HG02885 (cell line): ENCODE measurements at regions not wholly inside any gene's neighbourhood (a gene's known extent, or its start where the extent isn't known, plus 50 kb on each side); places are given as distances from the start of the nearest gene placed in this dataset.

Source experiments
- ATAC-seq: cut with Tn5 transposase; IDR thresholded peaks from one replicate; pipeline ENCODE4 v1.9.1; 2021; ENCODE audit warnings: mild to moderate bottlenecking; ENCODE audit not compliant: unreplicated experiment, poor library complexity

DNA sequence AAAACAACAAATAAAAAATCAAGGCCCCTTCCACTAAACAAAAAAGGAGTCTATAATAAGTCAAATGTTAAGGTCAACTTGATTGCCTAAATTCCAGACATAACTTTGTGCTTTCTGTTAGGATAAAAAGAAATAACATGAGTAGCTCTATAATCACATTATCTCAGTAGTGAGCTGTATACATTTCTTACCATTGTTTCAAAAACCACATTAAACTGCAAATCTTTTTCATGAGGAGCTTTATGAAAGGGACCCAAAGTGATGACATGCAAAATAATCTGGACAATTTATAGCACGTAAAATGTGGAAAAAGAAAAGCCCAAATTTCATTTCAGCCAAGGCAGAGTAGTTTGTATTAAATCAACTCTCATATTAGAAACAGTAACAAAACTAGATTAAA, 269.2 kb downstream of the KLF12 start:
- no peak for ATAC-seq

DNA sequence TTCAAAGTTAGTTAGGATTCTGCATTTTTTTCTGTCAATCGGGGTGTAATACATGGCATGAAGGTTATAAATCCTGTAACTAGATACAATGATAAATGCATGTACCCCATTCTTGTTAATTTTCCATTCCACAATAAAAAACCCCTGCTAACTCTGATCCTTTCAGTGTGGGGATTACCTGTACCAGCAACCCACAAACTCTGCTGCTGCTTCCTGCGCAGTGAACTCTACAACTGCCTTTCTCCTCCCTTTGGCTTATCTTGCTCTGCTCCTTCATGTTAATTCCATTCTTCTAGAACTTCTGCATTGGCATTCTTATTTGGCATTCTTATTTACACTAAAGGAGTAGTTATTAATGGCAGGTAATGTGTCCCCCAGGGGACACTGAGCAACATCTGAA, 273.1 kb downstream of the KLF12 start:
- no peak for ATAC-seq

DNA sequence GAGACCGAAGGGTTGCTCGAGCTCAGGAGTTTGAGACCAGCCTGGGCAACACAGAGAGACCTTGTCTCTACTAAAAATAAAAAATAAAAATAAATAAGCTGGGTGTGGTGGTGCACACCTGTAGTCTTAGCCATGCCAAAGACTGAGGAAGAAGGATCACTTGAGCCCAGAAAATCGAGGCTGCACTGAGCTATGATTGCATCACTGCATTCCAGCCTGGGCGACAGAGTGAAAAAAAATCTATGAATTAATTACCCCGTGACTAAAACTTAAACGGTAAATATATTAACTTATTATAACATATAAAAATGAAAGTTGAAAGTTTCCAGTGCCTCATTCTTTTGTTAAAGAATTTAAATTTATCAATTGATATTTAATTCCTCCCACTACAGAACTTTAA, 273.7 kb downstream of the KLF12 start:
- ATAC-seq, result no peak

- ATAC-seq, result no peak
These were observed 274.4 kb downstream of the KLF12 start for GRCh38 chr13:73859841-73860240.

GRCh38 chr13:73857106-73857505, 277.1 kb downstream of the KLF12 start:
- no peak for ATAC-seq

DNA sequence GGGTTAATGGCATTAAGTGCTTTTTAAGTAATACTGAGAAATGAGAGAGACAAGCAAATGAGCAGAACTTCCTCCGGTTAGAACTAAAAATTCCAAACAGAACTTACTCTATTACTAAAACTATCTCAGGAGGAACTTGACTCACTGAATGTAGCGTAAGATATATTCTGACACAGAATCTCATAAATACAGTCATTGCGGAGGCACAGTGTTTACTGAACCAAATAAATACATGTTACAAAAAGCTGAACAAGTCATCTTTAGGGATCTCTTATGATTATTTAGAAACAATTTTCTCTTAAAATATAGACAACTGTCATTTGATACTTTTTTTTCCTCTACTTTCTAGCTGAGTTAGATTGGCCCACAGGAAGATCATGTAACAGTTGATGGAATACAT, 283.1 kb downstream of the KLF12 start:
- ATAC-seq, result peak; percentile 63

DNA sequence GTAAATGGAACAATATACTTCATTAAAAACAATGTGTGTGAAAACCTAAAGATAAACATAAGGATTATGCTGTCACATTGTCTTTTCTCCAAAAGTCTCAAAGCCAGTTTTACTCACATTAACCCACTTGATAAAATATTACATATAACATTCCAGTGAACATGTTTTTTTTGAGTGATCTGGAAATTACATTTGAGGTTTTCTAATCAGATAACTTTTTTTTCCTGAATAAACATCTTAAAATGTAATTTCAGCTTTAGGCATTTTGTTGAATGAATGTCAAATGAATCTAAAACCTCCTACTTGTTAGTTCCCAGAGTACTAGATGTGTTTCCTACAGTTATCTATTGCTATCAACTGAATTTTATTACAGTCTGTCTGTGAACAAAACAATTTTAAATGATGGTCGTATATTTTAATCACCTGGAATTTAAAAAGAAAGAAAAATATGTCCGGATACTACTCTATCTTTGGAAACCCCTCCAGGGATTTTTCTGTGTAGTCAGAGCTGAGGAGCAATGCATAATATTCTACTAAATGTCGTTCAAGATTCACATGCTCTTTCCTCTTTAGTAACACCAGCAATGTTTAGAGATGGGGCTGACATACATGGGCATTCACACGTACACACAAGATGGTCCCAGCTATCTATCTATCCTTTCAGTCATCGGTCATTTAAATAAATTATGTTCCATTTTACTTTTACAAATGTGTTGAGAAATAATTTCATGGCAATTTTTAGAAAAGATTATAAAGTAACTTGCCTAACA, 283.9 kb downstream of the KLF12 start:
- ATAC-seq, result no peak

GRCh38 chr13:73849292-73849691, 284.9 kb downstream of the KLF12 start:
- ATAC-seq, result peak; percentile 53

DNA sequence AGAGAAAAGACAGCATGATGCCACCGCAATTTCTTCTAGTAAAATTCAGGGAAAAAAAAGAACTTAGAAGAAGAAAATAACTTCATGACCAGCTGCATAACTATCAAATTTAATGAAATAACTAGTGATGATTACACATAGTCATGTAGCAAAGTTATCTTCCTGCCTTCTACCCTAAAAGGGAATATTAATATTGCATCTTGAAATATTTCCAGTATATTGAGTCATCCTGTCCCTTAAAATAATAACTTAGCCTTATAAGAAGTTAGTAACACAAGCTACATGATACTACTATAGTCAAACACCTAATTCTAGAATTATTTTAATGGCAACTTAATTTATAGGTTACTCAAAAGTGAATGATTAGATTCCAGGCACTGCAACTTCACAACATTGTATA, 289.2 kb downstream of the KLF12 start:
- ATAC-seq, result no peak

GRCh38 chr13:73842626-73843025, 291.6 kb downstream of the KLF12 start:
- ATAC-seq, result no peak

DNA sequence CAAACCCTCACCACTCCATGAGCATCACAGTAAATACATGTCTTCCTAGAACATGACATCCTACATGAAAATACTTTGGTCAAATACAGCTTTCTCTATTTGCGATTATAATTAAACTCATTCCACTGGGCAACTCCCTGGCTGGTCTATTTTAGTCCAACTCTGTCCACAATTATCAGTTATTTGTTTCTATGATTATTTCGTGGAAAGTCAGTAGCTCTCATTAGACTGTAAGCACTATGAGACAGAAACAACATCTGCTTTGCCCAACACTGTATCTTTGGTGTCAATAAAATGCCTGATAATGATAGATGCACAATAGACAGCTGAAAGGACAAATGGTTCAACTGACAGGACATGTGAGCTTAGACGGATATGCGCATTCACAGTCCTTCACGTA, 292.0 kb downstream of the KLF12 start:
- no peak for ATAC-seq

DNA sequence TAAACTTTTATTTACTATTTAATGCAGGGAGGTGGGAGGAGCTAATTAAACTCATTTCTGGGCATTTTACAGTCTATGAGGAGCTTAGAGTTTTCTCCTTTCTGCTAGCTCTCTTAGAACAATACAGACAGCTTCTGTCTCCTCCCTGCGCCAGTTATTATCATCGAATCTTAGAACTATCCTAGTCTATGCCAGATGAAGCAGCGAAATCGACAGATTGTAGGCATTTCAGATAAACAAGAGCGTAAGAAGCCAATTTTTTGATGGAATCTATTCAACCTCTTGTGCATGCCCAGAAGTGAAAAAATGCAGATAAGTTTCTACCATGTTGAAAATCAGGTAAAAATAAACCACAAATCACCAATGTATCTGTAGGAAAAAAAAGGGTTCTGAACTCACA, 297.1 kb downstream of the KLF12 start:
- no peak for ATAC-seq

- ATAC-seq, result peak; percentile 80
These were observed 299.0 kb downstream of the KLF12 start for GRCh38 chr13:73835138-73835721.

- no peak for ATAC-seq
These were observed 300.7 kb downstream of the KLF12 start for GRCh38 chr13:73833325-73834070.

DNA sequence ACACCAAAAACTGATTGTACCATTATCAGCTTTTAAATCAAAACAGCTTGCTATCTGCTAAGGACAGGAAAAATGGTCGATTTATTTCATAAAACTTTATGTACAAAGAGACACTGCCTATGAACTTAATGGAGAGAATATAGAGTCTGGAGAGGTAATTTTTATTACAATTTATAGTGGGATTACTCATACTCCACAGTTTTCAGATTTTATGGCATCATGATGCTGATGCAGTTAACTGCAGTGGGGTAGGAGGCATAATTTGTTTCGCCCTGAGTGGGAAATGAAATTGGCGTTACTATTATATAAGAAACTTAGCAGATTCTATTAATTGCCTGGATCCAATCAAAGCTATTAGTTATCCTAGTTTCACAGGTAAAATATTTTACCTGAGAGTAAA, 301.4 kb downstream of the KLF12 start:
- ATAC-seq, result no peak

GRCh38 chr13:73832128-73832588, 302.0 kb downstream of the KLF12 start:
- no peak for ATAC-seq

DNA sequence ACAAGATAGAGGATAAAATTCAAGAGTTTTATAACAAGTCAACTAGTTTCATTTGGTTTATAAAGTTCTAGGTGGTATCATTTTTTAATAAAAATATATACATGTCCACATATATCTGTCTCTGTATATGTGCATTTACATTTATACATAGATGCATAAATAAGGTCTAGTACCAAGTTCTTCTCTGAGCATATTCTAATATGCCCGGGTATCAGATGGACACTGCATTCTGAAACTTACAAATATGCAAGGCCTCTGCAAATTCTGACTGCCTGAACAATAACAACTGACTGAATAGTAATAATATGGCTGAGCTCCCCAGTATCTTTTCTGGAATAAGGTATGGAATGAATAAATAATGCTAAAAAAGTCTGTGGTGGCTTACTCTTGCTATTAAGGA, 304.8 kb downstream of the KLF12 start:
- ATAC-seq, result no peak

- ATAC-seq, result no peak
These were observed 305.4 kb downstream of the KLF12 start for GRCh38 chr13:73828811-73829210.

GRCh38 chr13:73827434-73827833, 306.8 kb downstream of the KLF12 start:
- ATAC-seq, result no peak

- no peak for ATAC-seq
These were observed 309.1 kb downstream of the KLF12 start for GRCh38 chr13:73825143-73825542.
